Transverse colon (tissue), 4 donors: ENCODE measurements at regions not wholly inside any gene's neighbourhood (a gene's known extent, or its start where the extent isn't known, plus 50 kb on each side); places are given as distances from the start of the nearest gene placed in this dataset.

ENCODE experiments used
- DNase-seq: peaks from one replicate; pipeline ENCODE4 v3.0.0-alpha.2; 2019
- H3K27ac ChIP-seq, 4 donors: fragments of 200-600 bp; sonication (generic); 2 replicates each; pipeline ENCODE4 v1.5.1; 2016 to 2018; ENCODE audit warnings: inconsistent platforms in 4 of 4
- H3K27me3 ChIP-seq: fragments of 200-600 bp; sonication (generic); 2 replicates; pipeline ENCODE4 v1.5.1; 2017; ENCODE audit warnings: inconsistent platforms
- H3K36me3 ChIP-seq, 4 donors: fragments of 200-600 bp; sonication (generic); 2 replicates each; pipeline ENCODE4 v1.5.1; 2017 to 2019; ENCODE audit warnings: inconsistent platforms in 4 of 4
- H3K4me1 ChIP-seq, 4 donors: fragments of 200-600 bp; sonication (generic); 2 replicates each; pipeline ENCODE4 v1.5.1; 2017 to 2020; ENCODE audit warnings: inconsistent platforms in 4 of 4
- H3K4me3 ChIP-seq, 4 donors: fragments of 200-600 bp; sonication (generic); 1 replicate in 1 of 4; 2 replicates in 3 of 4; pipeline versions ENCODE4 v1.5.1 to v1.6.1; 2017 to 2019; ENCODE audit warnings: inconsistent platforms in 4 of 4
- H3K9me3 ChIP-seq, 2 donors: fragments of 200-600 bp; sonication (generic); 2 replicates each; pipeline ENCODE4 v1.5.1; 2017 to 2019; ENCODE audit warnings: inconsistent platforms in 2 of 2
- EP300 ChIP-seq: sonication (generic); formaldehyde crosslinking; IDR thresholded peaks from one replicate; pipeline ENCODE4 v1.6.1; 2017; ENCODE audit warnings: antibody characterized with exemption, low read depth
- POLR2A ChIP-seq: fragments of 450-650 bp; IDR thresholded peaks from one replicate; pipeline ENCODE4 v1.6.1; 2016; ENCODE audit warnings: antibody characterized with exemption, mild to moderate bottlenecking, moderate library complexity
- POLR2AphosphoS5 ChIP-seq, 3 donors: sonication (generic); formaldehyde crosslinking; IDR thresholded peaks; one replicate each; pipeline ENCODE4 v1.6.1; 2016; ENCODE audit warnings: antibody characterized with exemption in 3 of 3
- WGBS, 2 donors: methylation state at CpG; one replicate each; pipeline ENCODE4 v1.1.5; 2018; ENCODE audit warnings: low coverage in 1 of 2; 5-methylcytosine and 5-hydroxymethylcytosine counted together
- in situ Hi-C, 4 donors: fragments of 200-750 bp; cut with MboI; loops; one replicate each; pipeline versions ENCODE4 v1.15.0 to v1.15.1; 2017; ENCODE audit warnings: low sequenced_read_pairs in 3 of 4, low pct_ligation_motif_present in 1 of 4, low pct_unique_long_range_greater_than_20kb in 1 of 4
- intact Hi-C: fragments of 100-400 bp; cut with DNase I; formaldehyde crosslinking; loops from one replicate; pipeline ENCODE4 v1.15.1; 2023; ENCODE audit warnings: low total_unique reads
- TF ChIP-seq, protein P1 (sequence below), 5 experiments: fragments of 200-600 bp in 3 of 5; fragments of 450-650 bp in 2 of 5; sonication (generic) in 3 of 5; IDR thresholded peaks; 1 replicate in 2 of 5; 2 replicates in 3 of 5; pipeline ENCODE4 v1.5.1; 2016 to 2017; ENCODE audit warnings: antibody characterized with exemption in 5 of 5, inconsistent platforms in 3 of 5, mild to moderate bottlenecking in 2 of 5, moderate library complexity in 1 of 5

DNA sequence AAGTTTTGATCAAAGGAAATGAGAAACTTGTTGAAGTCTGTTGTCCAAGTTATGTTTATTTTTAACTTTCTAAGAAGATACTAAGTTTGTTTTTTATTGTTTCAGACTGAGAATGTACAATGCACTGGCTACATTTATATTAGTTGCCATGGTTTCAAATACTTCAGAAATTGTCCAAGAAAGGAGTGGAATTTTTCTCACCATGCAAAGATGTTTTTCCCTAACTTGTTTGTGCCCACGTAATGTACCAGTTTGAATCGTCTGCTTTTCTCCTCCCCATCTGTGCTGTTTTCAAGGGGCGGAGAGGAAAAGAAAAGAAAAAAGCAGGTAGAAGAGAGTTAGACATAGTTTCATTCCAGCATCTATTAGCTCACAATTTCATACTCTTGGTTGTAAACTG lies 407.0 kb downstream of the KCTD16 start:
- H3K36me3 ChIP-seq: no peaks in the 10 kb centered on the region
- DNase-seq: no peak
- no peak for TF ChIP-seq POLR2AphosphoS5 (IDR thresholded peaks at IDR 0.05)
- no peak for TF ChIP-seq EP300
- TF ChIP-seq, protein P1, sequence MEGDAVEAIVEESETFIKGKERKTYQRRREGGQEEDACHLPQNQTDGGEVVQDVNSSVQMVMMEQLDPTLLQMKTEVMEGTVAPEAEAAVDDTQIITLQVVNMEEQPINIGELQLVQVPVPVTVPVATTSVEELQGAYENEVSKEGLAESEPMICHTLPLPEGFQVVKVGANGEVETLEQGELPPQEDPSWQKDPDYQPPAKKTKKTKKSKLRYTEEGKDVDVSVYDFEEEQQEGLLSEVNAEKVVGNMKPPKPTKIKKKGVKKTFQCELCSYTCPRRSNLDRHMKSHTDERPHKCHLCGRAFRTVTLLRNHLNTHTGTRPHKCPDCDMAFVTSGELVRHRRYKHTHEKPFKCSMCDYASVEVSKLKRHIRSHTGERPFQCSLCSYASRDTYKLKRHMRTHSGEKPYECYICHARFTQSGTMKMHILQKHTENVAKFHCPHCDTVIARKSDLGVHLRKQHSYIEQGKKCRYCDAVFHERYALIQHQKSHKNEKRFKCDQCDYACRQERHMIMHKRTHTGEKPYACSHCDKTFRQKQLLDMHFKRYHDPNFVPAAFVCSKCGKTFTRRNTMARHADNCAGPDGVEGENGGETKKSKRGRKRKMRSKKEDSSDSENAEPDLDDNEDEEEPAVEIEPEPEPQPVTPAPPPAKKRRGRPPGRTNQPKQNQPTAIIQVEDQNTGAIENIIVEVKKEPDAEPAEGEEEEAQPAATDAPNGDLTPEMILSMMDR (IDR thresholded peaks at IDR 0.05): no peak
- no peak for TF ChIP-seq POLR2A
- in situ Hi-C loops: no loop called here
- H3K27ac ChIP-seq: no peak overlapping the region
- no peaks in the 10 kb centered on the region for H3K27me3 ChIP-seq
- intact Hi-C loops: no loop called here
- H3K4me1 ChIP-seq: no peaks in the 10 kb centered on the region
- H3K4me3 ChIP-seq: no peak overlapping the region
- no peaks in the 10 kb centered on the region for H3K9me3 ChIP-seq
- WGBS, 2 donors: 74 to 76% methylated on average over 3 of the region's 3 CpGs

DNA sequence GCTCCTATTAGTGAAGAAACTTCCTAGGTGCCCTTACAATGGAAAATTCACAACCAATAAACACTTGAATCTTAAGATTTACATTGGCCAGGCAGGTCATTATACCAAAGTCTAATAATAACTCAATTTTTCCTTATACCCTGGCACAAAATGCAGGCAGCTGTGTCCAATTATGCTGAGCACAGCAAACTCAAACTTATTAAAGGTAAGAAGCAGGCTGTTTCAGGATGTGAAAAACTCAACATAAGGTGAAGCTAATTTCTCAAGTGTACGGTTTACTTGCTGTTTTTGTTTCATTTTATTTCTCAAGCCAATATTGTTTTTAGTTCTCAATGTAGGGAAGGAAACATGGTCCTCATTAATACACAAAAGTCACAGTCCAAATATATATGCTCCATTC lies 405.1 kb downstream of the KCTD16 start:
- 75 to 86% methylated on average over 1 of the region's 1 CpG for WGBS, 2 donors
- TF ChIP-seq POLR2A (no peak), EP300 (no peak), POLR2AphosphoS5 (IDR thresholded peaks at IDR 0.05) (no peak)
- TF ChIP-seq, protein P1 (IDR thresholded peaks at IDR 0.05): no peak
- intact Hi-C loops: no loop called here
- DNase-seq: no peak
- H3K9me3 ChIP-seq: no peaks in the 10 kb centered on the region
- in situ Hi-C loops: no loop called here
- no peak overlapping the region for H3K27ac ChIP-seq
- H3K36me3 ChIP-seq: no peaks in the 10 kb centered on the region
- H3K27me3 ChIP-seq: no peaks in the 10 kb centered on the region
- no peaks in the 10 kb centered on the region for H3K4me1 ChIP-seq
- no peak overlapping the region for H3K4me3 ChIP-seq

DNA sequence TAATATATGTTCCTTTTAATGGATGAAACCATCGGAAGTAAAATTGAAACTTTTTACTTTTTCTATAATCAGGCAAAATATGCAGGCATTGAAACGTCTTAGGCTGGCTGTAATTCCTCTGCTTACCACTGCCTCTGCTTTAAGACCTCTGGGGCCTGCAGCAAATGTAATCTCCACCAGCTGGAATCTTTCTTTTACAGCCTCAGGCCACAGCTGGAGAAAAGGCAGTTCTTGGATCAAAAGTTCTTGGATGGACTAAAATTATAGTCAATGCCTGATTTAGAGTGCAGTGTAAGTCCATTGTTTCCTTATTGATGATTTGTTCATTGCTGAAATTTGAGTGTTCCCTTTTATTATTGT lies 396.7 kb downstream of the KCTD16 start:
- no peak for DNase-seq
- no peaks in the 10 kb centered on the region for H3K9me3 ChIP-seq

DNA sequence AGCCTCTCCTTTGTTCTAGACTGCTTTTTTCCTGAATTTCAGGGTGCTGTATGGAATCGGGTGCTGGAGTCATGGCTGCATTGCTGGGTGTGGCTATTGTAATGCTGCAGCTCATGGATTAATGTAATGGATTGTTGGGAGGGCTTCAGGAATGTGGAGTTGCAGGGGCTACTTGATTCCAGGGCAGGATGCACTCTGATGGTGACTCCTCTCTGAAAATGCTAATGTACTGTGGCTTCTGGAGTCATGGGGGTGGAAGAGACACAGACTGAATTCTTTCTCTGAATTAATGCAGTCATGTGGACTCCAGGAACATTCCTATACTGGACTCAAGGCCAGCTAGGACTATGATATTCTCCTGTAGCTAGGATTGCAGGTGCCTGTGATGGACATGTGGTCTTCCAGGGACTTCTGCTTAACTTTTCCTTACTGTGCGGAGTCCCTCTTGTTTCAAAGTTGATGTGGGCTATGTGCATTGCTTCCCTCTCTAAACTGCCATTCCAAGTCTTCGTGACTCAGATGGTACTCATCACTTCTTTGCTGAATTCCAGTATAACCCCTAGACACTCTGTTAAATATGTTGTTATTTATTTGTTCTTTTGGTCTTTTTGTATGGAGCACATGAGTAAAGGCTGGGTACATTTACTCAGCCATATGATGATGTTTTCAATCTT lies 396.2 kb downstream of the KCTD16 start:
- TF ChIP-seq POLR2AphosphoS5 (IDR thresholded peaks at IDR 0.05) (no peak), POLR2A (no peak)
- no peak for DNase-seq
- intact Hi-C loops: no loop called here
- Histone ChIP-seq H3K36me3 (no peaks in the 10 kb centered on the region), H3K4me1 (no peaks in the 10 kb centered on the region), H3K9me3 (no peaks in the 10 kb centered on the region), H3K27me3 (no peaks in the 10 kb centered on the region), H3K27ac (no peak overlapping the region), H3K4me3 (no peak overlapping the region)
- in situ Hi-C loops: no loop called here
- WGBS, 2 donors: 80% methylated on average over 3 of the region's 3 CpGs; no CpG with 5 or more reads in 1 of the 2 donors

More for the DNA sequence above, 396.7 kb downstream of the KCTD16 start:
- H3K4me1 ChIP-seq: no peaks in the 10 kb centered on the region
- no peaks in the 10 kb centered on the region for H3K27me3 ChIP-seq
- intact Hi-C loops (no loop called here), in situ Hi-C loops (no loop called here)
- no peaks in the 10 kb centered on the region for H3K36me3 ChIP-seq
- no peak for TF ChIP-seq POLR2AphosphoS5 (IDR thresholded peaks at IDR 0.05)
- no peak for TF ChIP-seq POLR2A
- TF ChIP-seq, protein P1 (IDR thresholded peaks at IDR 0.05): no peak
- no peak for TF ChIP-seq EP300
- no peak overlapping the region for H3K27ac ChIP-seq
- 62 to 72% methylated on average over 2 of the region's 2 CpGs for WGBS, 2 donors
- no peak overlapping the region for H3K4me3 ChIP-seq

DNA sequence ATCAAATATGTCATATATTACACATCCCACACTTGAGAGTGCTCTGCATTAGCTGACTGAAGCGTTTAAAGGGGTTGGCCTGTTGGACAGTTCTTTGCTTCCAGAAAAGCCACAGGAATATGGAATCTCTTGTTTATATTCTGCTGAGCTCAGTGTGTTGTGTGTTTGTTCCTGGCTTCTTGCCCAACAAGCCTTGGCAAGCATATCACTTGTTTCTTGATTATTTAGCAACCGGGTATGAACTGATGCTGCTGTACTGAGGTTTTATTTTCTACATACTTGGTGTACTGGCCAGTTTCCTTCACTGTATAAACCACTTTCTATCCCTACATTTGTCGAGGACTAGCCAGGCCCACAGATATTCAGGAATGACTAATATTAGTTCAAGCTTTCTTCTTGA lies 378.9 kb downstream of the KCTD16 start:
- DNase-seq: no peak
- TF ChIP-seq, protein P1 (IDR thresholded peaks at IDR 0.05): no peak
- no peak for TF ChIP-seq POLR2A
- TF ChIP-seq POLR2AphosphoS5 (IDR thresholded peaks at IDR 0.05): no peak
- TF ChIP-seq EP300: no peak
- WGBS, 2 donors: 43 to 69% methylated on average over 2 to 3 of the region's 3 CpGs
- Histone ChIP-seq H3K27me3 (no peaks in the 10 kb centered on the region), H3K9me3 (no peaks in the 10 kb centered on the region), H3K4me1 (no peaks in the 10 kb centered on the region), H3K4me3 (no peak overlapping the region), H3K27ac (no peak overlapping the region), H3K36me3 (no peaks in the 10 kb centered on the region)
- in situ Hi-C loops: no loop called here
- intact Hi-C loops: no loop called here
